Endothelial cell of umbilical vein (primary cell): ENCODE measurements at regions not wholly inside any gene's neighbourhood (a gene's known extent, or its start where the extent isn't known, plus 50 kb on each side); places are given as distances from the start of the nearest gene placed in this dataset.

ENCODE experiments used
- BruUV-seq: library from RNA; stranded (reverse); fragments of 400-500 nt; replicated peaks from 2 replicates; lab custom pipeline; 2021; lab: Mats Ljungman, UMichigan
- CTCF ChIA-PET: fragments of 300-600, 350-600 bp; sonication (Branson Sonifier 250); formaldehyde crosslinking; loops from one replicate; lab custom pipeline; 2021; ENCODE audit warnings: antibody characterized with exemption, inconsistent platforms; lab: Charles Lee
- POLR2A ChIA-PET: fragments of 300-600, 350-600 bp; sonication (Branson Sonifier 250); formaldehyde crosslinking; loops from one replicate; lab custom pipeline; 2021; ENCODE audit warnings: antibody characterized with exemption, inconsistent platforms; lab: Charles Lee
- DNase-seq: peaks from one replicate; pipeline ENCODE4 v3.0.0-alpha.2; 2011; ENCODE audit warnings: low read depth, low spot score
- FAIRE-seq: peaks from 2 replicates; lab custom pipeline; 2011; peaks lifted over from hg19 to GRCh38; lab: Jason Lieb, UNC
- H2AFZ ChIP-seq: 2 replicates; pipeline ENCODE4 v1.6.0; 2012; ENCODE audit warnings: low read depth, low read length, control low read depth, inconsistent platforms
- H3K27ac ChIP-seq: 2 replicates; pipeline ENCODE4 v1.5.1; 2011; ENCODE audit warnings: low read depth, mild to moderate bottlenecking, control low read depth, low read length, moderate library complexity; ENCODE audit not compliant: insufficient read depth
- H3K27me3 ChIP-seq, 2 experiments: 2 replicates each; pipeline versions ENCODE4 v1.6.0 to v1.6.1; 2011; ENCODE audit warnings: low read length in 2 of 2, mixed read lengths in 1 of 2; ENCODE audit not compliant: control insufficient read depth in 2 of 2, insufficient read depth in 2 of 2
- H3K36me3 ChIP-seq, 2 experiments: 2 replicates in 1 of 2; 3 replicates in 1 of 2; pipeline ENCODE4 v1.5.1; 2011; ENCODE audit warnings: low read length in 2 of 2, mild to moderate bottlenecking in 1 of 2, moderate library complexity in 1 of 2; ENCODE audit not compliant: control insufficient read depth in 2 of 2, insufficient read depth in 2 of 2; ENCODE audit errors: extremely low read depth in 1 of 2
- H3K4me1 ChIP-seq: 3 replicates; pipeline ENCODE4 v1.5.1; 2011; ENCODE audit warnings: mild to moderate bottlenecking, low read length; ENCODE audit not compliant: control insufficient read depth, insufficient read depth; ENCODE audit errors: extremely low read depth
- H3K4me2 ChIP-seq: 2 replicates; pipeline ENCODE4 v1.6.1; 2011; ENCODE audit warnings: low read length, control low read depth, mixed read lengths; ENCODE audit not compliant: insufficient read depth
- H3K4me3 ChIP-seq, 3 experiments: fragments of 200-600 bp in 1 of 3; sonication (generic), shearing (Covaris generic) in 1 of 3; replicated peaks in 1 of 3; 2 replicates each; pipeline ENCODE4 v1.5.1; 2011 to 2016; ENCODE audit warnings: control low read depth in 3 of 3, low read length in 3 of 3, mild to moderate bottlenecking in 2 of 3, inconsistent platforms in 1 of 3, low read depth in 1 of 3, moderate library complexity in 1 of 3; ENCODE audit not compliant: insufficient read depth in 1 of 3
- H3K79me2 ChIP-seq: 2 replicates; pipeline ENCODE4 v1.6.0; 2012; ENCODE audit warnings: low read length, inconsistent platforms; ENCODE audit not compliant: control insufficient read depth, insufficient read depth
- H3K9ac ChIP-seq: replicated peaks from 2 replicates; pipeline ENCODE3; 2011; ENCODE audit warnings: low read length, control low read depth; ENCODE audit not compliant: insufficient read depth; ENCODE audit errors: extremely low read depth
- H3K9me1 ChIP-seq: replicated peaks from 3 replicates; pipeline ENCODE4 v1.6.0; 2011; ENCODE audit warnings: mild to moderate bottlenecking, low read length; ENCODE audit not compliant: control insufficient read depth, insufficient read depth; ENCODE audit errors: extremely low read depth
- H3K9me3 ChIP-seq: replicated peaks from 2 replicates; pipeline ENCODE4 v1.5.1; 2012; ENCODE audit warnings: low read length, inconsistent platforms; ENCODE audit not compliant: control insufficient read depth, insufficient read depth
- H4K20me1 ChIP-seq: replicated peaks from 2 replicates; pipeline ENCODE3; 2011; ENCODE audit warnings: mild to moderate bottlenecking, low read length; ENCODE audit not compliant: control insufficient read depth, insufficient read depth; ENCODE audit errors: extremely low read depth
- CTCF ChIP-seq, 2 donors: IDR thresholded peaks; 1 replicate in 1 of 2; 2 replicates in 1 of 2; pipeline ENCODE4 v1.5.1; 2011; ENCODE audit warnings: low read length in 2 of 2, mild to moderate bottlenecking in 2 of 2, moderate library complexity in 2 of 2, control low read depth in 1 of 2, inconsistent platforms in 1 of 2, low read depth in 1 of 2; ENCODE audit not compliant: insufficient read depth in 1 of 2; ENCODE audit errors: extremely low read depth in 1 of 2
- EZH2 ChIP-seq: IDR thresholded peaks from 2 replicates; pipeline ENCODE4 v1.6.1; 2012; ENCODE audit warnings: borderline replicate concordance, low read depth, mild to moderate bottlenecking, moderate library complexity, low read length, inconsistent platforms; ENCODE audit not compliant: severe bottlenecking
- FOS ChIP-seq: IDR thresholded peaks from 2 replicates; pipeline ENCODE4 v1.6.1; 2011; ENCODE audit warnings: mild to moderate bottlenecking, low read length, moderate library complexity, borderline replicate concordance; ENCODE audit not compliant: insufficient read depth
- GATA2 ChIP-seq: IDR thresholded peaks from 2 replicates; pipeline ENCODE4 v1.7.0; 2011; ENCODE audit warnings: low read depth, mild to moderate bottlenecking, moderate library complexity, mixed read lengths, low read length; ENCODE audit not compliant: insufficient read length, insufficient read depth
- JUN ChIP-seq: IDR thresholded peaks from 2 replicates; pipeline ENCODE4 v1.6.1; 2011; ENCODE audit warnings: borderline replicate concordance, low read depth; ENCODE audit not compliant: insufficient read length, insufficient read depth
- MAX ChIP-seq: IDR thresholded peaks from 2 replicates; pipeline ENCODE4 v1.6.1; 2011; ENCODE audit not compliant: insufficient read depth, insufficient read length
- MYC ChIP-seq: IDR thresholded peaks from one replicate; pipeline ENCODE4 v1.6.1; 2011; ENCODE audit warnings: mild to moderate bottlenecking, low read depth, low read length
- POLR2A ChIP-seq: IDR thresholded peaks from 2 replicates; pipeline ENCODE4 v1.6.1; 2012; ENCODE audit warnings: low read depth, mild to moderate bottlenecking, control low read depth, low read length
- POLR2AphosphoS5 ChIP-seq: IDR thresholded peaks from 2 replicates; pipeline ENCODE4 v1.6.1; 2012; ENCODE audit warnings: low read depth, mild to moderate bottlenecking, control low read depth, low read length, moderate library complexity; ENCODE audit not compliant: insufficient read depth
- dilution Hi-C: fragments of 300-500 bp; cut with MboI; formaldehyde crosslinking; loops from one replicate; pipeline ENCODE4 v1.15.0; 2019; ENCODE audit warnings: low sequenced_read_pairs; ENCODE audit not compliant: extremely low pct_ligation_motif_present
- intact Hi-C: fragments of 100-400 bp; cut with micrococcal nuclease; formaldehyde crosslinking; loops from one replicate; pipeline ENCODE4 v1.10.0; 2022

GRCh38 chr16:80896776-80897175 lies 92.4 kb upstream of the CDYL2 start:
- POLR2A ChIA-PET = no interaction called here
- H3K4me2 ChIP-seq = no peak overlapping the region
- H2AFZ ChIP-seq = no peak overlapping the region
- no peaks in the 10 kb centered on the region for H3K9me3 ChIP-seq
- no peaks in the 10 kb centered on the region for H4K20me1 ChIP-seq
- no peak for FAIRE-seq
- no peak overlapping the region for H3K27ac ChIP-seq
- H3K79me2 ChIP-seq = no peaks in the 10 kb centered on the region
- DNase-seq = no peak
- H3K27me3 ChIP-seq = peaks cover 0 to 6% of the 10 kb centered on the region in 2 experiments
- CTCF ChIA-PET = no interaction called here
- no peaks in the 10 kb centered on the region for H3K36me3 ChIP-seq
- no peak overlapping the region for H3K9ac ChIP-seq
- dilution Hi-C loops (no loop called here), intact Hi-C loops (no loop called here)
- peaks cover 3% of the 10 kb centered on the region for H3K4me1 ChIP-seq
- no peaks in the 10 kb centered on the region for H3K9me1 ChIP-seq
- no TSS peak for BruUV-seq
- TF ChIP-seq POLR2A = no peak
- TF ChIP-seq POLR2AphosphoS5 = no peak
- TF ChIP-seq MYC = no peak
- no peak for TF ChIP-seq CTCF (IDR thresholded peaks at IDR 0.05; ENCODE audit: extremely low read depth in 1 of 2, insufficient read depth in 1 of 2, low read depth in 1 of 2, low read length in 2 of 2)
- TF ChIP-seq FOS = no peak
- TF ChIP-seq GATA2 = no peak
- TF ChIP-seq EZH2 = no peak
- TF ChIP-seq JUN = no peak
- TF ChIP-seq MAX = no peak
- H3K4me3 ChIP-seq = no peak overlapping the region
